BE2C (cell line): ENCODE measurements at regions not wholly inside any gene's neighbourhood (a gene's known extent, or its start where the extent isn't known, plus 50 kb on each side); places are given as distances from the start of the nearest gene placed in this dataset.

Source experiments
- DNase-seq: peaks from one replicate; pipeline ENCODE4 v3.0.0-alpha.2; 2020
- H3K27me3 ChIP-seq: fragments of 250-450 bp; sonication (Bioruptor Pico); 2 replicates; pipeline ENCODE4 v1.5.1; 2020; ENCODE audit warnings: mild to moderate bottlenecking
- H3K36me3 ChIP-seq: fragments of 250-450 bp; sonication (Bioruptor Pico); 2 replicates; pipeline ENCODE4 v1.5.1; 2020; ENCODE audit warnings: mild to moderate bottlenecking
- H3K4me1 ChIP-seq: fragments of 250-450 bp; sonication (Bioruptor Pico); 2 replicates; pipeline ENCODE4 v1.5.1; 2020
- H3K4me3 ChIP-seq: 2 replicates; pipeline ENCODE4 v1.5.1; 2011; ENCODE audit warnings: low read depth, low read length
- H3K9me3 ChIP-seq: fragments of 250-450 bp; sonication (Bioruptor Pico); 2 replicates; pipeline ENCODE4 v1.5.1; 2020
- TF ChIP-seq, protein P1 (sequence below): IDR thresholded peaks from 2 replicates; pipeline ENCODE4 v1.5.1; 2012; ENCODE audit warnings: mild to moderate bottlenecking, low read depth, low read length

GRCh38 chr9:75213765-75214164, 125.5 kb downstream of the OSTF1 start:
- Histone ChIP-seq H3K4me3 (no peak overlapping the region), H3K27me3 (peaks cover 5% of the 10 kb centered on the region; the same call in 1 of the 2 replicates), H3K4me1 (no peaks in the 10 kb centered on the region), H3K9me3 (no peaks in the 10 kb centered on the region), H3K36me3 (no peaks in the 10 kb centered on the region)
- DNase-seq: no peak
- TF ChIP-seq, protein P1, sequence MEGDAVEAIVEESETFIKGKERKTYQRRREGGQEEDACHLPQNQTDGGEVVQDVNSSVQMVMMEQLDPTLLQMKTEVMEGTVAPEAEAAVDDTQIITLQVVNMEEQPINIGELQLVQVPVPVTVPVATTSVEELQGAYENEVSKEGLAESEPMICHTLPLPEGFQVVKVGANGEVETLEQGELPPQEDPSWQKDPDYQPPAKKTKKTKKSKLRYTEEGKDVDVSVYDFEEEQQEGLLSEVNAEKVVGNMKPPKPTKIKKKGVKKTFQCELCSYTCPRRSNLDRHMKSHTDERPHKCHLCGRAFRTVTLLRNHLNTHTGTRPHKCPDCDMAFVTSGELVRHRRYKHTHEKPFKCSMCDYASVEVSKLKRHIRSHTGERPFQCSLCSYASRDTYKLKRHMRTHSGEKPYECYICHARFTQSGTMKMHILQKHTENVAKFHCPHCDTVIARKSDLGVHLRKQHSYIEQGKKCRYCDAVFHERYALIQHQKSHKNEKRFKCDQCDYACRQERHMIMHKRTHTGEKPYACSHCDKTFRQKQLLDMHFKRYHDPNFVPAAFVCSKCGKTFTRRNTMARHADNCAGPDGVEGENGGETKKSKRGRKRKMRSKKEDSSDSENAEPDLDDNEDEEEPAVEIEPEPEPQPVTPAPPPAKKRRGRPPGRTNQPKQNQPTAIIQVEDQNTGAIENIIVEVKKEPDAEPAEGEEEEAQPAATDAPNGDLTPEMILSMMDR: no peak

GRCh38 chr9:75226403-75227139, 138.3 kb downstream of the OSTF1 start:
- TF ChIP-seq, protein P1: no peak
- DNase-seq: no peak
- no peak overlapping the region for H3K4me3 ChIP-seq
- H3K27me3 ChIP-seq: no peaks in the 10 kb centered on the region
- H3K4me1 ChIP-seq: no peaks in the 10 kb centered on the region
- no peaks in the 10 kb centered on the region for H3K9me3 ChIP-seq
- H3K36me3 ChIP-seq: no peaks in the 10 kb centered on the region

DNA sequence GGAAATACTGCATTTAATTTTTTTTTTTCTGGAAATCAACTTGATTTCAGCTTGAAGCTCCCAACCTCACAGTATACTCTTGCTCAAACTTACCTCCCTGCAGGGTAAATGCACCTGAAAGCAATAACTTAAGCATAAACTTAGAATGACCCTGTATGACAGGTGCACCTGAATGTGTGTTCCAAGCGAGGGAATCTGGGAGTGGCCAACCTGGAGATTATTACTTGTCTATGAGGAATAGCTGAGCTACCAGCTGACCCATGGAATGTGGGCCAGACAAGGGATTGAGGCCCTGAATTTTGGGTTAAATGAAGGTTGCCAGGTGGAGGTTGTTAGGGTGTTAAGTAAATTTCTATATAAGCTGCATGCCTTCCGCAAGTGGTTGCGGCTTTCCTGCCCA, 140.6 kb downstream of the OSTF1 start:
- Histone ChIP-seq H3K27me3 (no peaks in the 10 kb centered on the region), H3K36me3 (no peaks in the 10 kb centered on the region), H3K4me3 (no peak overlapping the region), H3K9me3 (no peaks in the 10 kb centered on the region), H3K4me1 (no peaks in the 10 kb centered on the region)
- DNase-seq: no peak
- TF ChIP-seq, protein P1: no peak

DNA sequence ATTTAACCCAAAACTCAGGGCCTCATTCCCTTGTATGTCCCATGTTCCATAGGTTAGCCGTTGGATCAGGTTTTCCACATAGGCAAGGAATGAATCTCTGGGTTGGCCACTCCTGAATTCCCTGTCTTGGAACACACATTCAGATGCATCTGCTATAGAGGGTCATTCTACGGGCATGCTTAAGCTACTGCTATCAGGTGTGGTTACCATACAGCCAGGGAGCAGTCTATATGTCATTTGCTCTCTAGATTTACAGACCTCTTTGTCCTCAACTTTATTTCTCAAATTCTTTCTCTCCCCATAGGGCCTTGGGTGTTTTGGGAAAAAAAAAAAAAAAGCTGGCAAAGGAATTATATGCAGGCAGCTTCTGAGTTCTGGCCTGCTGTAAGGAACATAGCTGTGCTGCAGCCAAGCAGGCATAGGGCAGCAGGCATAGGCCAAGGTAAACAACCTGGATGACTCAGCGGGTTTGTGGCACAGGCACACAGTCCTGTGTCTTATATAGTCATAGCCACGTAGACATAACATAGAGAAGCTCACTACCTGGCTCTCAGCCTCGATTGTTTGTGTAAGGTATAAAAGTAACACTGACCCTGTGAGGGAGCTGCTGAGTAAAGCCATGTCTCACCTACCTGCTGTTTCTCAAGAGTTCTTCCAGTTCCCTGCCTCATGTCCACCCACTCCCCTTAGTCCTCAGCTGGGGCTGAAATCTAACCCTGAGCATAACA, 141.5 kb downstream of the OSTF1 start:
- DNase-seq: no peak
- H3K36me3 ChIP-seq: no peaks in the 10 kb centered on the region
- H3K9me3 ChIP-seq: no peaks in the 10 kb centered on the region
- H3K4me1 ChIP-seq: no peaks in the 10 kb centered on the region
- H3K4me3 ChIP-seq: no peak overlapping the region
- no peaks in the 10 kb centered on the region for H3K27me3 ChIP-seq
- TF ChIP-seq, protein P1: no peak

DNA sequence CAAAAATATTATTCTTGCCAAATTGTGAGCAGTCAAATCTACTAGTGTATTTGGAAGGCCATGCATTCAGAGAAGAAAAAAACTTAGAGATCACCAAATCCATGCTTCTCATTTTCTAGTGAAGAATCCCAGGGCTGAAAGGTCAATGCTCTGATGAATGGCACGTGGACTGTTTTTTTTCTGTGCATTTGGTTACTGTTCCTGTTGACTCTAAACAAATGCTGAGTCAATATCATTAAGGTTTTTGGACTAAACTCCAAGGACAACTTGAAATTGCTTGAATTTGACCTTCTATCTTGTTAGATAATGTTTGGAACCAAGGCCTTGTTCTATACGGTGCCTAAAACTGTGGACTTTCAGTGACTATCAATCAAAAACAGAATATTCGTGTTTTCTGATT, 142.2 kb downstream of the OSTF1 start:
- no peak for DNase-seq
- Histone ChIP-seq H3K27me3 (no peaks in the 10 kb centered on the region), H3K4me1 (no peaks in the 10 kb centered on the region), H3K9me3 (no peaks in the 10 kb centered on the region), H3K4me3 (no peak overlapping the region), H3K36me3 (no peaks in the 10 kb centered on the region)
- TF ChIP-seq, protein P1: no peak

GRCh38 chr9:75231167-75231566, 142.9 kb downstream of the OSTF1 start:
- TF ChIP-seq, protein P1: no peak
- DNase-seq: no peak

More at GRCh38 chr9:75231167-75231566, 142.9 kb downstream of the OSTF1 start:
- Histone ChIP-seq H3K4me1 (no peaks in the 10 kb centered on the region), H3K4me3 (no peak overlapping the region), H3K27me3 (no peaks in the 10 kb centered on the region), H3K36me3 (no peaks in the 10 kb centered on the region), H3K9me3 (no peaks in the 10 kb centered on the region)
